RWPE1 (cell line): ENCODE measurements at regions not wholly inside any gene's neighbourhood (a gene's known extent, or its start where the extent isn't known, plus 50 kb on each side); places are given as distances from the start of the nearest gene placed in this dataset.

Experiments
- CTCF ChIA-PET: fragments of 350-600 bp; sonication (Branson Sonifier 250); formaldehyde crosslinking; extraction: SDS; loops from one replicate; lab custom pipeline; 2021; lab: Yijun Ruan, JAX
- POLR2A ChIA-PET: fragments of 400-600 bp; formaldehyde crosslinking; extraction: SDS; loops from one replicate; lab custom pipeline; 2020; ENCODE audit warnings: antibody characterized with exemption; ENCODE audit not compliant: low non-redundant PET; lab: Yijun Ruan, JAX
- DNase-seq: peaks from one replicate; pipeline ENCODE4 v3.0.0; 2012; ENCODE audit warnings: low spot score
- H3K27ac ChIP-seq: fragments of 450-650 bp; 2 replicates; pipeline ENCODE4 v1.5.1; 2017
- TF ChIP-seq, protein P1 (sequence below): fragments of 450-650 bp; conservative IDR thresholded peaks from 2 replicates; pipeline ENCODE4 v1.5.1; 2017; ENCODE audit warnings: low read depth, mild to moderate bottlenecking

DNA sequence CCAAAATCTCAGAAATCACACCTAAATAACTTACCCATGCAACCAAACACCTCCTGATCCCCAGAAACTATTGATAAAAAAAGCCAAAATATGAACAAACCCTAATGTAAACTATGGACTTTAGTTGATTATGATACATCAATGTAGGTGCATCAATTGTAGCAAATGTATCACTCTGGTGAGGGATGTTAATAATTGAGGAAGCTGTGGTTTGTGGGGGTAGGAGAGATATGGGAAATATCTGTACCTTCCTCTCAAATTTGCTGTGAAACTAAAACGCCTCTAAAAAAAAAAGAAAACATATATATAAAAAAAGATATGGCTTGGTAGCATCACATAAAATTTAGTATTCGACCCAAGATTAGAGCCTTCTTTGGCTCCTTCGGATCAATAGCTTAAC lies 144.3 kb upstream of the CPEB2 start:
- no peak overlapping the region for H3K27ac ChIP-seq
- ChIA-PET CTCF (no interaction called here), POLR2A (no interaction called here)
- DNase-seq: no peak
- TF ChIP-seq, protein P1, sequence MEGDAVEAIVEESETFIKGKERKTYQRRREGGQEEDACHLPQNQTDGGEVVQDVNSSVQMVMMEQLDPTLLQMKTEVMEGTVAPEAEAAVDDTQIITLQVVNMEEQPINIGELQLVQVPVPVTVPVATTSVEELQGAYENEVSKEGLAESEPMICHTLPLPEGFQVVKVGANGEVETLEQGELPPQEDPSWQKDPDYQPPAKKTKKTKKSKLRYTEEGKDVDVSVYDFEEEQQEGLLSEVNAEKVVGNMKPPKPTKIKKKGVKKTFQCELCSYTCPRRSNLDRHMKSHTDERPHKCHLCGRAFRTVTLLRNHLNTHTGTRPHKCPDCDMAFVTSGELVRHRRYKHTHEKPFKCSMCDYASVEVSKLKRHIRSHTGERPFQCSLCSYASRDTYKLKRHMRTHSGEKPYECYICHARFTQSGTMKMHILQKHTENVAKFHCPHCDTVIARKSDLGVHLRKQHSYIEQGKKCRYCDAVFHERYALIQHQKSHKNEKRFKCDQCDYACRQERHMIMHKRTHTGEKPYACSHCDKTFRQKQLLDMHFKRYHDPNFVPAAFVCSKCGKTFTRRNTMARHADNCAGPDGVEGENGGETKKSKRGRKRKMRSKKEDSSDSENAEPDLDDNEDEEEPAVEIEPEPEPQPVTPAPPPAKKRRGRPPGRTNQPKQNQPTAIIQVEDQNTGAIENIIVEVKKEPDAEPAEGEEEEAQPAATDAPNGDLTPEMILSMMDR: no peak

DNA sequence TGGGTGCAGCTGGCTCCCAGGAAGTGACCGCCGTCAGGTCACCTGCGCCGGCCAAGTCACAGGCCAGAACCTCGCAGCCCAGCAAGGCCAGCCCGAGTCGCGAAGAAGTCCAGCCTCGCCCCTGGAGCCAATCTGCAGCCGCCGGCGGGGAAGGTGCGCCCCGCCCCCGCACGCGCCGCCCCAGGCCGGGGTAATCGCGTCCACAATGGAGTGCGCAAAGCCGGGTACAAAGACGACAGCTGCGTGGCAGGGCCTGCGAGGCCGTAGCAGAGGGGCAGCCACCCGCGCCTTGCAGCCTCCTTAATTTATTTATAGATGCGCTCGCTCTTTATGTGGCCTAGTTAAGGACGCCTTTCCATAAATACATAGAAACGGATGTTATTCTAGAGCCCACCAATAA lies 139.4 kb upstream of the CPEB2 start:
- no peak overlapping the region for H3K27ac ChIP-seq
- no peak for DNase-seq
- ChIA-PET CTCF (no interaction called here), POLR2A (no interaction called here)
- TF ChIP-seq, protein P1: no peak

DNA sequence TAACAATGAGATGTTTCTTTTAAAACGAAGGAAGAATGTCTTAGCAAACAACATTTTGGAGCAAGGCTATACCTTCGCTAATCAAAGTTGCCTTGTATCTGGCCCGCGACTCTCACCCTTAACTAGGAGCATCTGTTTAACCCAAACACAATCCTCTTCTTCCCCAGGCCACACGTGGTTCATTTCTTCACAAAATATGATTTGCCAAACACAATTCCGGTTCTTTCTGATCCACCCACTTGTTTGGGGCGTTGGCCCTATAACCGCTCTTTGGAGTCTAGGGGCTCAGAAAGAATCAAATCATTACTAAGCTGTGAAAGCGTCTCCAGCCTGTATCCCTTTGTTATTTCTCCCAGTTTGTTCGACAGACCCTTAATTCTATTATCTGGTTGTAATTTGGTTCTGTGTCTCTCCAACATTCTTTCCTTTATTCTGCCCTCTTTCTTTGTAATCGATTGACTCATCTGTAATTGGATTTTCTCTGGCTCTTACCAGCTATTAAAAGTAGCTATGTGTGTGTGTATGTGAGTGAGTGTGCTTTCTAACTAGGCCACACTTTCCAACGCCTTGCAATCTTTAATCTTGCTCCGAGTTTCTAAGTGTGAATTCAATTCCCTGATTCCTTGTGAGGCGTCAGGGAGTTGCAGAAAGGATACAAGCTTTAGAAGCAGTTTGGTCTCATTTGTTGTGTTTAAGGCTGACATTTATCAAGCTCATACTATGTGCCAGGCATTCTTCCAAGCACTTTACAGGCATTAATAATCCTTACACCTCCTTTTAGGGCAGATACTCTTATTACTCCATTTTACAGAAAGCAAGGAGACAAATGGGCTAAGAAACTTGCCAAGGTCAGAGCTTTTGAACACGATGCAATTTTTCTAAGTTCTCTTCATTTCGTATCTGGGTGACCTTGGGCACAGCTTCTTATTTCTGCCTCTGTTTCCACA lies 138.6 kb upstream of the CPEB2 start:
- no peak overlapping the region for H3K27ac ChIP-seq
- TF ChIP-seq, protein P1: no peak
- ChIA-PET CTCF (no interaction called here), POLR2A (no interaction called here)
- DNase-seq: no peak

DNA sequence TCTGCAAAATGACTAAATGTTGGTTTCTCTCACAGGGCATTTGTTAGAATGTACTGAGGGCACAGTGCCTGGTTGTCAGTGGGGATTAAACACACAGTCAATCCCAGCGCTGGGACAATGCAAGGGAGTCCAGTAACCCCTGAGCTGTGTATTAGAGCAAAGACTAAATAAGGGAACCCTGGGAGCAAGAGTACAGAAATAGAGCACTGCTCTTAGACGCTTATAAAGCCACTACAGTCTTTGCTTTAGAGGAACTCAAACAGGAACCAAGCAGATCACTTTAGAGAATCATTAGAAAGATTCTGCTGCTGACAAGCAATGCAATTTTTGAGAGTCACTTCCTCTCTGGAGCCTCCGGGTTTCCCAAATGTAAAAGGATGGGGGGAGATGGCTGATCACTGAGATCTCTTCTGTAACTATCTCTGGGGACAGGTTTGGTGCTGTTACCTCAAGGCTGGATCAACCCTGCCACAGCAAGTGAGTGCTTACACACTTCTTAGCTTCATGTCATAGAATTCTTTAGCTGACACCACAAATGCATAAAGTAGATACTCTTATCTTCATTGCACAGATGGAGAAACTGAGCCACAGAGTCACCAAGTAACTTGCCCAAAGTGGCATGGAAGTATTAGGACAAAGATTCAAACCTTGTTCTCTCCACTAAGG lies 137.8 kb upstream of the CPEB2 start:
- ChIA-PET POLR2A (no interaction called here), CTCF (interaction anchor here (0.6 kb wide), 1 partner anchor 101 kb away, joined by 3 read pairs; no protein-coding TSS in a partner anchor)
- no peak for DNase-seq
- TF ChIP-seq, protein P1: no peak
- no peak overlapping the region for H3K27ac ChIP-seq

DNA sequence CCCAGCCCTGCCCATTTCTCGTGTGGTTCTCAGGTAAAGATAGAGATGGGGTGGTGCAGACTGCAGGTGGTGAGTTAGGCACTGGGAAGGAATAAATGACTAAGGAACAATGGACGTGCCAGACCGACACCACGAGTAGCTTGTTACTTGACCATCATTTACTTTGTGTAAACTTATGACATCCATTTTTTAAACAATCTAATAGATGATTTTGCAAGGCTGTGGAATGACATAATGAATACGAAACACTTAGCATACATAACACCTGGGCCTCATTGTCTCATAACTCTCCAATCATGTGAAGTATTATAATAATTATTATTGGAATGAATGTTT lies 137.3 kb upstream of the CPEB2 start:
- TF ChIP-seq, protein P1: no peak
- H3K27ac ChIP-seq: no peak overlapping the region
- POLR2A ChIA-PET: no interaction called here
- no peak for DNase-seq
- CTCF ChIA-PET: no interaction called here

DNA sequence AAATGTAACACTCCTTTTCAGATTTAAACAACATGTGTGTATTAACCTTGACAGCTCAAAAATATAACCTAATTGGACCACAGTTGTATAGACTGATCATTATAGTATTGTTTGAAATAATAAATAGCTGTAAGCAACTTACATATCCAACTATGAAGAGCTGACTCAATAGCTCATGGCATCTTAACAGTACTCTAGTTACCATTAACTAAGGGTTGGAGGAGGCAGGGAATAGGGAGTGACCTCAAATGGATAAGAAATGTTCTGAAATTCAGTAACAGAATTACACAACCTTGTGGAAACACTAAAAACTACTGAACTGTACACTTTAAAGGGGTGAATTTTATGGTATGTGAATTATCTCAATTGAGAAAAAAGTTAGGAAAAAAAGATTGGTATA lies 136.5 kb upstream of the CPEB2 start:
- DNase-seq: no peak
- ChIA-PET CTCF (no interaction called here), POLR2A (no interaction called here)
- TF ChIP-seq, protein P1: no peak
- no peak overlapping the region for H3K27ac ChIP-seq
